H9 (cell line): ENCODE measurements at regions not wholly inside any gene's neighbourhood (a gene's known extent, or its start where the extent isn't known, plus 50 kb on each side); places are given as distances from the start of the nearest gene placed in this dataset.

Experiments used
- DNase-seq: peaks from one replicate; pipeline ENCODE4 v3.0.0-alpha.2; 2017
- H2AFZ ChIP-seq: one replicate; pipeline ENCODE4 v1.6.1; 2013; ENCODE audit warnings: mild to moderate bottlenecking, low read length, control low read depth, moderate library complexity
- H2AK5ac ChIP-seq: 2 replicates; pipeline ENCODE4 v1.6.1; 2013; ENCODE audit warnings: low read length, control low read depth, mixed read lengths; ENCODE audit not compliant: insufficient read length
- H2BK120ac ChIP-seq: one replicate; pipeline ENCODE4 v1.6.1; 2013; ENCODE audit warnings: low read depth, mild to moderate bottlenecking, low read length, control low read depth, inconsistent platforms; ENCODE audit not compliant: poor library complexity, severe bottlenecking
- H2BK12ac ChIP-seq: 2 replicates; pipeline ENCODE4 v1.6.1; 2013; ENCODE audit warnings: low read length, control low read depth, mixed read lengths, low read depth; ENCODE audit not compliant: insufficient read length
- H2BK15ac ChIP-seq: 2 replicates; pipeline ENCODE4 v1.6.1; 2013; ENCODE audit warnings: low read depth, low read length, control low read depth
- H2BK20ac ChIP-seq: one replicate; pipeline ENCODE4 v1.6.1; 2013; ENCODE audit warnings: low read depth, mild to moderate bottlenecking, low read length, control low read depth, inconsistent platforms; ENCODE audit not compliant: poor library complexity, severe bottlenecking
- H2BK5ac ChIP-seq: 2 replicates; pipeline ENCODE4 v1.6.1; 2013; ENCODE audit warnings: low read length, control low read depth, mixed read lengths; ENCODE audit not compliant: insufficient read length
- H3K14ac ChIP-seq: 2 replicates; pipeline ENCODE4 v1.6.1; 2013; ENCODE audit warnings: low read length, control low read depth; ENCODE audit not compliant: insufficient read depth
- H3K18ac ChIP-seq: 2 replicates; pipeline ENCODE4 v1.6.1; 2013; ENCODE audit warnings: low read depth, mild to moderate bottlenecking, mixed read lengths, low read length, control low read depth; ENCODE audit not compliant: insufficient read length
- H3K23ac ChIP-seq: 2 replicates; pipeline ENCODE4 v1.6.1; 2013; ENCODE audit warnings: low read length, control low read depth, mixed read lengths, low read depth; ENCODE audit not compliant: insufficient read length
- H3K23me2 ChIP-seq: 2 replicates; pipeline ENCODE4 v1.6.1; 2013; ENCODE audit warnings: low read depth, mild to moderate bottlenecking, mixed read lengths, low read length, control low read depth; ENCODE audit not compliant: insufficient read length, poor library complexity, severe bottlenecking
- H3K27ac ChIP-seq: 2 replicates; pipeline ENCODE4 v1.5.1; 2013; ENCODE audit warnings: low read length, control low read depth, mixed read lengths, low read depth; ENCODE audit not compliant: insufficient read length
- H3K27me3 ChIP-seq: 2 replicates; pipeline ENCODE4 v1.6.1; 2013; ENCODE audit warnings: low read length, control low read depth, inconsistent platforms; ENCODE audit not compliant: insufficient read depth
- H3K4ac ChIP-seq: 2 replicates; pipeline ENCODE4 v1.6.1; 2013; ENCODE audit warnings: low read depth, mild to moderate bottlenecking, control low read depth, inconsistent platforms, low read length, moderate library complexity
- H3K4me1 ChIP-seq: 2 replicates; pipeline ENCODE4 v1.6.1; 2013; ENCODE audit warnings: low read length, control low read depth, inconsistent platforms; ENCODE audit not compliant: insufficient read depth
- H3K4me2 ChIP-seq: 2 replicates; pipeline ENCODE4 v1.6.1; 2013; ENCODE audit warnings: low read length, control low read depth, mixed read lengths; ENCODE audit not compliant: insufficient read length, insufficient read depth
- H3K56ac ChIP-seq: 2 replicates; pipeline ENCODE4 v1.6.1; 2013; ENCODE audit warnings: low read depth, mild to moderate bottlenecking, mixed read lengths, low read length, control low read depth; ENCODE audit not compliant: insufficient read length
- H3K79me1 ChIP-seq: 2 replicates; pipeline ENCODE4 v1.6.1; 2013; ENCODE audit warnings: low read depth, mild to moderate bottlenecking, moderate library complexity, low read length, control low read depth, inconsistent platforms; ENCODE audit not compliant: insufficient read depth, poor library complexity, severe bottlenecking
- H3K79me2 ChIP-seq: 2 replicates; pipeline ENCODE4 v1.6.1; 2013; ENCODE audit warnings: low read length, control low read depth, inconsistent platforms; ENCODE audit not compliant: insufficient read depth
- H3K9ac ChIP-seq: 2 replicates; pipeline ENCODE4 v1.6.1; 2013; ENCODE audit warnings: low read length, control low read depth, mixed read lengths; ENCODE audit not compliant: insufficient read length; ENCODE audit errors: extremely low read depth
- H3K9me3 ChIP-seq: one replicate; pipeline ENCODE4 v1.6.1; 2013; ENCODE audit warnings: low read depth, low read length, inconsistent platforms; ENCODE audit not compliant: control insufficient read depth
- H3T11ph ChIP-seq: one replicate; pipeline ENCODE4 v1.6.1; 2013; ENCODE audit warnings: mild to moderate bottlenecking, low read length, control low read depth, inconsistent platforms
- H4K20me1 ChIP-seq: one replicate; pipeline ENCODE4 v1.6.1; 2013; ENCODE audit not compliant: control insufficient read depth, insufficient read length, insufficient read depth
- H4K5ac ChIP-seq: 2 replicates; pipeline ENCODE4 v1.6.1; 2013; ENCODE audit warnings: low read depth, mild to moderate bottlenecking, mixed read lengths, low read length, control low read depth; ENCODE audit not compliant: insufficient read length
- H4K8ac ChIP-seq: replicated peaks from 2 replicates; pipeline ENCODE4 v1.6.1; 2013; ENCODE audit warnings: low read length, control low read depth, mixed read lengths, low read depth; ENCODE audit not compliant: insufficient read length
- H4K91ac ChIP-seq: 2 replicates; pipeline ENCODE4 v1.6.1; 2013; ENCODE audit warnings: low read depth, mild to moderate bottlenecking, moderate library complexity, mixed read lengths, low read length, control low read depth; ENCODE audit not compliant: insufficient read length
- H3K27ac Mint-ChIP-seq, 3 experiments: 2 replicates in 2 of 3; 3 replicates in 1 of 3; pipeline ENCODE4 v1.8.0; 2020 to 2021; ENCODE audit warnings: mixed read lengths in 3 of 3, mild to moderate bottlenecking in 1 of 3, moderate library complexity in 1 of 3
- H3K27me3 Mint-ChIP-seq: 2 replicates; pipeline ENCODE4 v1.8.0; 2021; ENCODE audit warnings: low read depth, mild to moderate bottlenecking, moderate library complexity, mixed read lengths
- H3K36me3 Mint-ChIP-seq, 3 experiments: 2 replicates in 2 of 3; 3 replicates in 1 of 3; pipeline ENCODE4 v1.8.0; 2020 to 2021; ENCODE audit warnings: low read depth in 3 of 3, mixed read lengths in 3 of 3; ENCODE audit not compliant: insufficient read depth in 1 of 3
- H3K4me1 Mint-ChIP-seq, 2 experiments: 2 replicates each; pipeline ENCODE4 v1.8.0; 2020; ENCODE audit warnings: mixed read lengths in 2 of 2
- H3K4me3 Mint-ChIP-seq, 2 experiments: 2 replicates in 1 of 2; 3 replicates in 1 of 2; pipeline ENCODE4 v1.8.0; 2020 to 2021; ENCODE audit warnings: mild to moderate bottlenecking in 2 of 2, mixed read lengths in 2 of 2, moderate library complexity in 1 of 2
- H3K9me3 Mint-ChIP-seq, 2 experiments: 2 replicates in 1 of 2; 3 replicates in 1 of 2; pipeline ENCODE4 v1.8.0; 2020; ENCODE audit warnings: mild to moderate bottlenecking in 2 of 2, mixed read lengths in 2 of 2, moderate library complexity in 1 of 2
- WGBS: extraction: QIAGEN DNeasy Blood & Tissue Kit; methylation state at CpG from one replicate; pipeline ENCODE4 v1.1.7; 2013; ENCODE audit warnings: missing lambda C conversion rate, low lambda C conversion rate, mixed read lengths; ENCODE audit not compliant: insufficient read length; ENCODE audit errors: extremely low coverage; 5-methylcytosine and 5-hydroxymethylcytosine counted together
- TF ChIP-seq, protein P1 (sequence below): fragments of 200-600 bp; sonication (generic); conservative IDR thresholded peaks from 3 replicates; pipeline ENCODE4 v1.8.0; 2021; ENCODE audit warnings: antibody characterized with exemption, mild to moderate bottlenecking

DNA sequence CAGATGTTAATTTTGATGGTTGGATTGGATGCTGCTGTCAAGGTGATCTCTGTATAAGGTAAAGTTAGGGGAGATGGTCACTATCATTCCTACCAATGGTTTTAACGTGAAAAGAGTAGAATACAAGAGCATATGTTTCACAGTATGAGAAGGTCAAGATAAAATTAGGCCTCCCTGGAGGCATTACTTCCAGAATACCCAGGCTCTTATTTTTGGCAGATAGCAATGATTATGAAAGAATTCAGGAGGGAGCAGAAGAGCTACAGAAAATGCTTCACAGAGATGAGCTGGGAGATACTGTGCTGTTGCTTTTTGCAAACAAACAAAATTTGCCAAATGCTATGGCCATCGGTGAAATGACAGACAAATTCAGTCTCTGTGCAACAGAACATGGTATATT, 547.5 kb upstream of the SPRY2 start:
- H3K79me2 ChIP-seq: no peaks in the 10 kb centered on the region
- no peak overlapping the region for H2BK20ac ChIP-seq
- H3K4ac ChIP-seq: no peak overlapping the region
- no peak overlapping the region for H4K91ac ChIP-seq
- no peak overlapping the region for H3K27ac Mint-ChIP-seq
- no peaks in the 10 kb centered on the region for H3K9me3 ChIP-seq
- no peaks in the 10 kb centered on the region for H3K4me1 Mint-ChIP-seq
- no peak overlapping the region for H3K14ac ChIP-seq
- no peak overlapping the region for H2BK15ac ChIP-seq
- no peaks in the 10 kb centered on the region; the same call in 1 of the 2 replicates for H3K27me3 Mint-ChIP-seq
- H3K56ac ChIP-seq: no peak overlapping the region
- H3K23me2 ChIP-seq: no peaks in the 10 kb centered on the region
- no peak overlapping the region for H3K9ac ChIP-seq
- H2AFZ ChIP-seq: no peak overlapping the region
- DNase-seq: no peak
- H3K79me1 ChIP-seq: no peaks in the 10 kb centered on the region
- H3K27ac ChIP-seq: no peak overlapping the region
- no peaks in the 10 kb centered on the region for H3K4me1 ChIP-seq
- no peak overlapping the region for H2BK5ac ChIP-seq
- no peak overlapping the region for H2AK5ac ChIP-seq
- no peak overlapping the region for H4K8ac ChIP-seq
- H3K18ac ChIP-seq: no peak overlapping the region
- H3K27me3 ChIP-seq: no peaks in the 10 kb centered on the region
- H3K36me3 Mint-ChIP-seq: no peaks in the 10 kb centered on the region
- no peaks in the 10 kb centered on the region for H3K9me3 Mint-ChIP-seq
- no peak overlapping the region for H2BK120ac ChIP-seq
- H3T11ph ChIP-seq: no peak overlapping the region
- H4K5ac ChIP-seq: no peak overlapping the region
- TF ChIP-seq, protein P1, sequence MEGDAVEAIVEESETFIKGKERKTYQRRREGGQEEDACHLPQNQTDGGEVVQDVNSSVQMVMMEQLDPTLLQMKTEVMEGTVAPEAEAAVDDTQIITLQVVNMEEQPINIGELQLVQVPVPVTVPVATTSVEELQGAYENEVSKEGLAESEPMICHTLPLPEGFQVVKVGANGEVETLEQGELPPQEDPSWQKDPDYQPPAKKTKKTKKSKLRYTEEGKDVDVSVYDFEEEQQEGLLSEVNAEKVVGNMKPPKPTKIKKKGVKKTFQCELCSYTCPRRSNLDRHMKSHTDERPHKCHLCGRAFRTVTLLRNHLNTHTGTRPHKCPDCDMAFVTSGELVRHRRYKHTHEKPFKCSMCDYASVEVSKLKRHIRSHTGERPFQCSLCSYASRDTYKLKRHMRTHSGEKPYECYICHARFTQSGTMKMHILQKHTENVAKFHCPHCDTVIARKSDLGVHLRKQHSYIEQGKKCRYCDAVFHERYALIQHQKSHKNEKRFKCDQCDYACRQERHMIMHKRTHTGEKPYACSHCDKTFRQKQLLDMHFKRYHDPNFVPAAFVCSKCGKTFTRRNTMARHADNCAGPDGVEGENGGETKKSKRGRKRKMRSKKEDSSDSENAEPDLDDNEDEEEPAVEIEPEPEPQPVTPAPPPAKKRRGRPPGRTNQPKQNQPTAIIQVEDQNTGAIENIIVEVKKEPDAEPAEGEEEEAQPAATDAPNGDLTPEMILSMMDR: no peak
- no peak overlapping the region for H2BK12ac ChIP-seq
- H3K4me2 ChIP-seq: no peak overlapping the region
- WGBS: no CpG with 5 or more reads among the region's 2 CpGs
- no peak overlapping the region for H3K4me3 Mint-ChIP-seq
- H4K20me1 ChIP-seq: no peaks in the 10 kb centered on the region
- no peak overlapping the region for H3K23ac ChIP-seq
